HEK293T (cell line): ENCODE measurements at regions not wholly inside any gene's neighbourhood (a gene's known extent, or its start where the extent isn't known, plus 50 kb on each side); places are given as distances from the start of the nearest gene placed in this dataset.

Experiments
- ARNT ChIP-seq: fragments of 450-650 bp; IDR thresholded peaks from 2 replicates; pipeline ENCODE4 v1.6.1; 2017; ENCODE audit warnings: mild to moderate bottlenecking
- CTBP1 ChIP-seq: fragments of 450-650 bp; IDR thresholded peaks from 2 replicates; pipeline ENCODE4 v1.6.1; 2016; ENCODE audit warnings: borderline replicate concordance
- FOXK2 ChIP-seq: fragments of 450-650 bp; IDR thresholded peaks from 2 replicates; pipeline ENCODE4 v1.6.1; 2016; ENCODE audit warnings: mild to moderate bottlenecking
- FOXM1 ChIP-seq: fragments of 450-650 bp; IDR thresholded peaks from 2 replicates; pipeline ENCODE4 v1.6.1; 2017; ENCODE audit warnings: mild to moderate bottlenecking, borderline replicate concordance
- HDGF ChIP-seq: fragments of 450-650 bp; IDR thresholded peaks from 2 replicates; pipeline ENCODE4 v1.6.1; 2017; ENCODE audit warnings: antibody characterized with exemption, borderline replicate concordance
- L3MBTL2 ChIP-seq: fragments of 450-650 bp; conservative IDR thresholded peaks from 2 replicates; pipeline ENCODE4 v1.6.1; 2016; ENCODE audit warnings: mild to moderate bottlenecking
- LEF1 ChIP-seq: fragments of 450-650 bp; IDR thresholded peaks from 2 replicates; pipeline ENCODE4 v1.6.1; 2017; ENCODE audit warnings: mild to moderate bottlenecking, borderline replicate concordance
- SP1 ChIP-seq: fragments of 450-650 bp; IDR thresholded peaks from 2 replicates; pipeline ENCODE4 v1.6.1; 2017
- SUZ12 ChIP-seq: fragments of 450-650 bp; IDR thresholded peaks from 2 replicates; pipeline ENCODE4 v1.6.1; 2016; ENCODE audit warnings: mild to moderate bottlenecking
- ZNF384 ChIP-seq: fragments of 450-650 bp; IDR thresholded peaks from 2 replicates; pipeline ENCODE4 v1.6.1; 2016

DNA sequence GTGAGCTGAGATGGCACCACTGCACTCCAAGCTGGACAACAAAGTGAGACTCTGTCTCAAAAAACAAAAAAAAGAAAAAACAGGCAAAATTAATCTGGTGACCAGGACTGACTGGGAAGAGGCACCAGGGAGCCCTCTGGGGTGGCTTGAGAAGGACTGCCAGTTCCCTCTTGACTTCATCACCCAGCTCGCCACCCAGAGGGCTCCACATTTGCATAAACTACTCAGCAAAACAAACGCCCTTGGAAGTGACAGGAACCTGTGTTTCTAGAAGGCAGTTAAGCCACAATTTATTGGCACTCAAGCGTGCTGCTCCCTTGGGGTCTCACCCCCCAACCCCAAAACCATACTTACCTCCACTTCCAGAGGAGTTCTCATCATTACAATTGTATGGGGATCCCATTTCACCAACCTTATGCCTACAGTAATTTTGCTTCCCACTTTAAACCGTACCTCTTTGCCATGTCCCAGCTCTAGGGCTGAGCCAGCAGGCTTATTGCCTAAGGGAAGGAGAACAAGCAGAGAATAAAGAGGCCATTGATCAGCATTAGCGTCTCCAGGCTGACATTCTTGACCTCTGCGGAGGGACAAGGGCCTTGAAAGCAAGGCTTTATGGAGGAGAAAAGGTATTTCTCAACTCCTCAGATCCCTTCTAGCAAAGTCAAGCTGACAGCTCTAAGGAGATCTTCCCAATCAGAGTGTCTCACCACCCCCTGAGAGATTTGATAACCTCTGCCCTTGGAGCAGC lies 357.4 kb downstream of the SHQ1 start:
- TF ChIP-seq HDGF (no peak), ZNF384 (no peak), LEF1 (no peak), SP1 (no peak), SUZ12 (no peak), FOXK2 (no peak), L3MBTL2 (no peak), ARNT (no peak), CTBP1 (no peak), FOXM1 (no peak)
